Hematopoietic multipotent progenitor cell treated with erythropoietin and hydrocortisone succinate and interleukin-3 and kit ligand, for 17 days (in vitro differentiated cells): ENCODE measurements at regions not wholly inside any gene's neighbourhood (a gene's known extent, or its start where the extent isn't known, plus 50 kb on each side); places are given as distances from the start of the nearest gene placed in this dataset.
"Not testable (repeated sequence)": the region's sequence is repeated elsewhere in the genome, so short reads cannot be mapped to it uniquely, and the experiment has no call there.

Experiments
- DNase-seq: peaks from one replicate; pipeline ENCODE4 v3.0.0-alpha.2; 2015; ENCODE audit warnings: low spot score

- not testable (repeated sequence) for DNase-seq
Observed at GRCh38 chrY:12453318-12453717, 247.7 kb upstream of the USP9Y start.

GRCh38 chrY:12459965-12460364, 241.1 kb upstream of the USP9Y start:
- no peak for DNase-seq

DNA sequence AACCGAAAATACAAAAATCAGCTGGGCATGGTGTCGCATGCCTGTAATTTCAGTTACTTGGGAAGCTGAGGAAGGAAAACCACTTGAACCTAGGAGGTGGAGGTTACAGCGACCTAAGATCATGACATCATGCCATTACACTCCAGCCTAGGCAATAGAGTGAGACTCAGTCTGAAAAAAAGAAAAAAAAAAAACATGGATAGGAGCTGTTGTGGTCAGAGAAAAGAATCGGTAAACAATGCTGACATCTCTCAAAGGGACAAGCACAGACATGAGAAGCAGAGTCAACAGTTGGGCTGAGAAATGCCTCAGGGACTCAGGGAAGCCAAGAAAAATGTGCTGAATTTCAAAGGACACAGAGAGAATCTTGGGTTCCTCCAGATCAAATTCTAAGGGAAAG, 236.9 kb upstream of the USP9Y start:
- DNase-seq = no peak

GRCh38 chrY:12465706-12466105, 235.3 kb upstream of the USP9Y start:
- no peak for DNase-seq

DNA sequence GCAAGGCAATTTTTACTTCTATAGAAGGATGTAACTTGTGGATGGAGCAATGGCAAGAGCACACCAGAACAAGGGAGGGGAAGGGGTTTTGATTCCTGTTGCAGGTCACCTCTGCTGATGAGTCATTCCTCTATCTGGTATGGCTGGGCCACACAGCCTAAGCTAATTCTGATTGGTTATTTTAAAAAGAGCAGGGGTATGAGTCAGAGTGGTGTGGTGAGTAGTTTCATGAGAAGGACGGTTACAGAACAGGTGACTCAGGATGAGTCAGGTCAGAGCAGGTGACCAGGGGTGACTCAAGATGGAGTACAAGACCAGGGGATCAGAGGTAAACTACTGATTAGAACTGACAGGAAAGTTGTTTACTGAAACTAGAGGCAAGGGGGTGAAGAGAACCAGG, 231.9 kb upstream of the USP9Y start:
- no peak for DNase-seq

DNA sequence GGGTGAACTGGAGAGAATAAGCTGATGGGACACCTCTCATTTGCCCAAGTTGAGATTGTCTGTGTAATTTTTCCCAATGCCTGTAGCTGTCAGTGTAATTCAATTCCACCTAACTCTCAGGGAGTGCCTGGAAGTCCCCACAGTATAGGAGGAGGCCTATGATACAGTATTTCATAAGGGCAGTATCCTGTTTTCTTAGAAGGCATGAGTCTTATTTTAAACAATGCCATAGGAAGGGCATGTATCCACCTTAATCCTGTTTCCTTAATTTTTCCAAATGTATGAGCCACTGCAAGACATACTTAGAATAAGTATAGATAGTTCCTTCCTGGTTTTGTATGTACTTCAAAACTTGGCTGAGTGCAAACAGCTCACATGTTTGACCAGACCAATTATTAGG, 226.6 kb upstream of the USP9Y start:
- DNase-seq = no peak

DNA sequence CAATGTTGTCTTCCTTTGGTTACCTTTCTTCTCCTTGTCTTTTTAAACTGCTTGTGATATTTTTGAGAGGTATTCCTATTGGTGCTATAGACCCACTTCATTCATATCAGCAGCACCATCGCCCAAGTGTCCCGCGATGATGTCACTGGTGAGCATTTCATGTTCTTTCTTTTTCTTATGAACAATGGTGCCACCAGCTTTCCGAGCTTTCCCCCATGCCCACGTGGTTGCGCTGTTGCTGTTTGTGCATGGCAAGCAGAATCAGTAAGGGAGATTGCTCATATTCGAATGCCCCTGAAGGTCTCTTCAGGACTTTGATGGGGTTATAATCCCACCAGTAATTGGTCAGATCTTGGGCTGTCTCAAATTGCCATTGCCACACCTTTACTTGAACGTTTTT, 221.6 kb upstream of the USP9Y start:
- DNase-seq = no peak

DNA sequence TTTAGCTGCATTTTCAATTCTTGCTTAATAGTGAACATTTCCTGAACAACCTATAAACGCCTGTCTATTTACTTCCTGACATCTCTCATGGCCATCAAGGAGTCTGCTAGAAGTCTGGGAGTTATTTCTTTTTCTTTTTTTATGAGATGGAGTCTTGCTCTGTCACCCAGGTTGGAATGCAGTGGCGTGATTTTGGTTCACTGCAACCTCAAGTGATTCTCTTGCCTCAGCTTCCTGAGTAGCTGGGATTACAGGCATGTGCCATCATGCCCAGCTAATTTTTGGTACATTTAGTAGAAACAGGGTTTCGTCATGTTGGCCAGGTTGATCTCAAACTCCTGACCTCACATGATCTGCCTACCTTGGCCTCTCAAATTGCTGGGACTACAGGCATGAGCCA, 217.6 kb upstream of the USP9Y start:
- no peak for DNase-seq

DNA sequence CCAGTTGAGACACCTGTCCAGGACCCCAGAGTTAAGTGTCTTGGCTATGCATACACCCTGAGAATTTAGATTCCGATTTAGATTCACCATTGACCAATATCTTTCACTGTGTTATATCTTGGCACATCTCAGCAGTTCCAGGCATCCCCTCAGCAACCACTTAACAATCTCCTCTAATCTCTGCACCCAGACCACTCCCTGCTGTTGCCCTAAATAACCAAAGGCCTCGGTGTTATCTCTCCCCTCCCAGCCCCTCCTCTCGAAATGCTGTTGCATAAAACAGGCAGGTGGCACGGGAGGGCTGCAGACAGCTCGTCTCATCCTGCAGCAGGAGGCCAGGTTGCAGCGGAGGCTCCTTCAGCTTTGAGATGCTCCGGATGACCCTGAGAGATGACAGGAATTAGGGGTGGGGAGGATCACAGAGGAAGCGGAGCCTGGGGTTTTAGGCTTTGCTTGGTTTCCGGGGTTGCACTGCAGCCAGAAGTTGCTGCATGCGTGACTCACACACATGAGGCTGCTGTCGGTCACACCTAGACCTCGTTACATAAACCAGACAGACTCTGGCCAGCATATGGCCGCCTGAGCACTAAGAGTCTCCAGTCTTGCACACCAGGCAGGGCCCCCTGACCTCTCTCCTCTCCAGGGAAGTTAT, 210.3 kb upstream of the USP9Y start:
- DNase-seq = no peak

GRCh38 chrY:12492218-12492617, 208.8 kb upstream of the USP9Y start:
- DNase-seq = no peak

DNA sequence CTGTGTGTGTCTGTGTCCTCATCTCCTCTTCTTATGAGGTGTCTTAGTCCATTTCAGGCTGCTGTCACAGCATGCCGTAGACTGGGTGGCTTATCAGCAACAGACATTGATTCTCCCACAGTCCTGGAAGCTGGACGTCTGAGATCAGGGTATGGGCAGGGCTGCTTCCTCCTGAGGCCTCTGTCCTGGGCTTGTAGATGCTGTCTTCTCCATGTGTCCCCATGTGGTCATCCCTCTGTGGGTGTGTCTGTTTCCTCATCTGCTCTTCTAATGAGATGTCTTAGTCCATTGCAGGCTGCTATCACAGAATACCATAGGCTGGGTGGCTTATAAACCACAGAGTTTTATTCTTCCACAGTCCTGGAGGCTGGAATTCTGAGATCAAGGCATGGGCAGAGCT, 205.0 kb upstream of the USP9Y start:
- DNase-seq = no peak

GRCh38 chrY:12500096-12500495, 200.9 kb upstream of the USP9Y start:
- peak; percentile 4 for DNase-seq

GRCh38 chrY:12504028-12504427, 197.0 kb upstream of the USP9Y start:
- not testable (repeated sequence) for DNase-seq

DNA sequence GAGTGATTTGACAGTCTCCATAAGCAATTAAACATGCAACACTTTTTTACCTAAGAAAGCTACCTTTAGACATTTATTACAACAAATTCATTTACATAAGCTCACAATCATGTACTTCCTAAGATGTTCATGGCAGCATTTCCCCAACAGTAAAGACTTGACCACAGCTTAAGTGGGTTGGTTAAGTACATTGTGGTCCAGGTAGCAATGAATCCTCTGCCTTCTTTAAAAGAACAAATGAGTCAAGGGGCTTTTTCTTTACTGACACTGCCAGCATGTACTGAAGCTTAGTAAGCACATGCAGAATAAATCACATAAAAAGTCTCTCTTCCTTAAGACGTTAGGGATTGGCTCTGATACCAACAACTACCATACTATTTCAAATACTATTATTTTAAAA, 183.7 kb upstream of the USP9Y start:
- DNase-seq = no peak

DNA sequence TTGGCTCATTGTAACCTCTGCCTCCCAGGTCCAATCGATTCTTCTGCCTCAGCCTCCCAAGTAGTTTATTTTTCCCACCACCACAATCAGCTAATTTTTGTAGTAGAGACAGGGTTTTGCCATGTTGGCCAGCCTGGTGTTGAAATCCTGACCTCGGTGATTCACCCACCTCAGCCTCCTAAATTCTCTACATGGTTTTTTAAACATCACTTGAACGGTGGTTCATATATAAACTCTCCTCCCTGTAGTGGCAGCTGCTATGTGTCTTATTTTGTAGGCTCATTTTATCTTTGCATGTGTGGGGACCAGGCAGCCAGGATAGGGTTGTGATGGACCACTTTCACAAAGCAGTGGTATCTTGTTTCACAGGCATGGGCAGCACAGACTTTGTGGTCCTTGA, 175.8 kb upstream of the USP9Y start:
- DNase-seq = no peak

- DNase-seq = no peak
Observed at GRCh38 chrY:12526362-12527063, 174.5 kb upstream of the USP9Y start.

GRCh38 chrY:12537226-12537854, 163.7 kb upstream of the USP9Y start:
- DNase-seq = no peak

DNA sequence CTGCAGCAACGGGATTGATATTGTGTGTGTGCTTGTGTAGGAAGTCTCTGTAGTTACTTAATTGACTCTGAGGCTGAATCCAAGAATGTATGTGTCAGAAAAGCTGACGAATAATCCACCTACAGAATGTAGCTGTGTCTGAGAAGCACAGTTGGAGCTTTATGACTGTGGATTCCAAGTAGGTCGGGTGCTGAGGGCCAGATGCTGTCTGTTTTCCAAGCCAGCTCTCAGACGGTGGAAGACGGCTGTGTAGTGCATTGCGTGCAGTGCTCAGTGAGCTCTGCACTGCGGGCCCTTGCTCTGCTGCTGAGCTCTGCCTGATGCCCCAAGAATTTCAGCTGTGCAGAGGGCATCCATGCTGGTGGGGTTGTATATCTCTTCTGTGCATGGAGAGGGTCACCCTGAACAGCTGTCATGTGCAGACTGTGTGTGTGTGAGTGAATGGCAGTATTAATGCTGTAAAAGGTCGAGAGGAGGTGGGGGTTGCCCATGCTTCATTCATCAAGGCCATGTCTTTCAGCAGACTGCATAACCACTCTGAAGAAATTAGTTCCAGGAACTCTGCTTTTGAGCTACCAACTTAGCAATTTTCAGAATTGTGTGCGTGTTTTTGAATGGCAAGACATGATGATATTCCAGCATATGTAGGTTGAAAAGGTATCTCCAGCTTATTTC, 154.1 kb upstream of the USP9Y start:
- no peak for DNase-seq

GRCh38 chrY:12552471-12553283, 148.4 kb upstream of the USP9Y start:
- DNase-seq = no peak

DNA sequence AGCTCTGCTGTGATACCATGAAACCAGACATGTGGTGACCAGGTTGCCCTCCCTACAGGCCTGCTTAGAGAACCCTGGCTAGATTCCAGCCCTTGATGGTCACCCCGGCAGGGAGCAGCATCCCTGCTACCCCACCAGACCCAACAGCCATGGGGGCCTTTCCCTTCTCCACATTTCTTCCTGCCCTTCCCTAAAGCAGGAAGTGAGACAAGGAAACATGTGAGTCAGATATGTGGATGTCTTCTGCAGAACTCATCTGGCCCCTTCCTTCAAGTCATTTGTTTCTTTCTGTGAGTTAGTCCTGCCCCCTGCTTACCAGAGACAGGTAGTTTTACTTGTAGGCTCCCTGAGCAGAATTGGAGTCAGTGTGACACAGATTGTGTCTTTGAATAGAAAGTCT, 147.1 kb upstream of the USP9Y start:
- no peak for DNase-seq

DNA sequence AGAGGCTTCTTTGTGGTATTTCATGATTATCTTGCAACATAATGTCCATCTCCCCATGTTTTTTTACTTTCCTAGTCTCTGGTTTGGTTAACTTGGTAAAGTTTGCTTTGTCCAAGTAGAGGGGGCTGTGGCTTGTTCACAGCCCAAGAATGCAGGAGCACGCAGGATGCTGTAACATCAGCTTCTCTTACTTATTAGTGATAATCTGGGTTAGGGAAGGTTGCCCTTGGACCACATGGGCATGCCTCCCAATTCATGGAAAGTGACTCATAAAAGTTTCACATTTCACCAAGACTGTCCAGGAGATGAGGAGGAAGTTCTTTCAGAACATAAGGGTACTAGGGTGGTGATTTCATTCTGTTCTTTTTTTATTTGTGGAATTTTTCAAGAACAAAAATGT, 146.0 kb upstream of the USP9Y start:
- no peak for DNase-seq

DNA sequence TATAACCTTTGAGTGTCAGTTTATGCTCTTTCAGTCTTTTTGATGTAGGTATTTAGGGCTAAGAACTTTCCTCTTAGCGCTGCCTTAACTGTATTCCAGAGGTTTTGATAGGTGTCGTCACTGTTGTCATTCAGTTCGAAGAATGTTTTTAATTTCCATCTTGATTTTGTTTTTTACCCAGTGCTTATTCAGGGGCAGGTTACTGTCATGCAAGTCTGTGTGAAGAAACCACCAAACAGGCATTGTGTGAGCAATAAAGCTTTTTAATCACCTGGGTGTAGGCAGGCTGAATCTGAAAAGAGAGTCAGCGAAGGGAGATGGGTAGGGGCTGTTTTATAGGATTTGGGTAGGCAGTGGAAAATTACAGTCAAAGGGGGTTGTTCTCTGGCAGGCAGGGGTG, 142.0 kb upstream of the USP9Y start:
- no peak for DNase-seq
